ENCODE measurements at regions not wholly inside any gene's neighbourhood (a gene's known extent, or its start where the extent isn't known, plus 50 kb on each side); places are given as distances from the start of the nearest gene placed in this dataset.

DNA sequence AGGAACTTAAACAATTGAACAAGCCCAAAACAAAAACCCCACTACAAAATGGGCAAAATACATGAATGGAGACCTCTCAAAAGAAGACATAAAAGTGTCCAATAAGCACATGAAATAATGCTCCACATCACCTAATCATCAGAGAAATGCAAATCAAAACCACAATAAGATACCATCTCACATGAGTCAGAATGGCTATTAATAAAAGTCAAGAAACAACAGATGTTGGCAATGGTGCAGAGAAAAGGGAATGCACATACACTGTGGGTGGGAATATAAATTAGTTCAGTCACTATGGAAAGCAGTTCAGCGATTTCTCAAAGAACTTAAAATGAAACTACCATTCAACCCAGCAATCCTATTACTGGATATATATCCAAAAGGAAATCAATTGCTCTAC, 337.4 kb upstream of the GRIA1 start:
- DNase-seq (ENCODE audit: low read depth): no peak
- Histone ChIP-seq H3K36me3 (ENCODE audit: control insufficient read depth, insufficient read depth, low read length) (no peaks in the 10 kb centered on the region), H3K4me3 (ENCODE audit: low read depth, low read length) (no peak overlapping the region), H3K27me3 (ENCODE audit: control insufficient read depth, insufficient read depth, low read length) (no peaks in the 10 kb centered on the region)
- TF ChIP-seq, protein P1, sequence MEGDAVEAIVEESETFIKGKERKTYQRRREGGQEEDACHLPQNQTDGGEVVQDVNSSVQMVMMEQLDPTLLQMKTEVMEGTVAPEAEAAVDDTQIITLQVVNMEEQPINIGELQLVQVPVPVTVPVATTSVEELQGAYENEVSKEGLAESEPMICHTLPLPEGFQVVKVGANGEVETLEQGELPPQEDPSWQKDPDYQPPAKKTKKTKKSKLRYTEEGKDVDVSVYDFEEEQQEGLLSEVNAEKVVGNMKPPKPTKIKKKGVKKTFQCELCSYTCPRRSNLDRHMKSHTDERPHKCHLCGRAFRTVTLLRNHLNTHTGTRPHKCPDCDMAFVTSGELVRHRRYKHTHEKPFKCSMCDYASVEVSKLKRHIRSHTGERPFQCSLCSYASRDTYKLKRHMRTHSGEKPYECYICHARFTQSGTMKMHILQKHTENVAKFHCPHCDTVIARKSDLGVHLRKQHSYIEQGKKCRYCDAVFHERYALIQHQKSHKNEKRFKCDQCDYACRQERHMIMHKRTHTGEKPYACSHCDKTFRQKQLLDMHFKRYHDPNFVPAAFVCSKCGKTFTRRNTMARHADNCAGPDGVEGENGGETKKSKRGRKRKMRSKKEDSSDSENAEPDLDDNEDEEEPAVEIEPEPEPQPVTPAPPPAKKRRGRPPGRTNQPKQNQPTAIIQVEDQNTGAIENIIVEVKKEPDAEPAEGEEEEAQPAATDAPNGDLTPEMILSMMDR (IDR thresholded peaks at IDR 0.05; ENCODE audit: insufficient read depth, low read length, poor library complexity, severe bottlenecking): no peak

GRCh38 chr5:153157156-153157555, 333.3 kb upstream of the GRIA1 start:
- Histone ChIP-seq H3K4me3 (ENCODE audit: low read depth, low read length) (no peak overlapping the region), H3K27me3 (ENCODE audit: control insufficient read depth, insufficient read depth, low read length) (no peaks in the 10 kb centered on the region), H3K36me3 (ENCODE audit: control insufficient read depth, insufficient read depth, low read length) (no peaks in the 10 kb centered on the region)
- DNase-seq (ENCODE audit: low read depth): no peak
- TF ChIP-seq, protein P1 (IDR thresholded peaks at IDR 0.05; ENCODE audit: insufficient read depth, low read length, poor library complexity, severe bottlenecking): no peak

- no peak for DNase-seq (ENCODE audit: low read depth)
- Histone ChIP-seq H3K4me3 (ENCODE audit: low read depth, low read length) (no peak overlapping the region), H3K27me3 (ENCODE audit: control insufficient read depth, insufficient read depth, low read length) (no peaks in the 10 kb centered on the region), H3K36me3 (ENCODE audit: control insufficient read depth, insufficient read depth, low read length) (no peaks in the 10 kb centered on the region)
- TF ChIP-seq, protein P1 (IDR thresholded peaks at IDR 0.05; ENCODE audit: insufficient read depth, low read length, poor library complexity, severe bottlenecking): no peak
Measured at GRCh38 chr5:153158608-153159007, 331.9 kb upstream of the GRIA1 start.

- Histone ChIP-seq H3K4me3 (ENCODE audit: low read depth, low read length) (no peak overlapping the region), H3K36me3 (ENCODE audit: control insufficient read depth, insufficient read depth, low read length) (no peaks in the 10 kb centered on the region), H3K27me3 (ENCODE audit: control insufficient read depth, insufficient read depth, low read length) (no peaks in the 10 kb centered on the region)
- TF ChIP-seq, protein P1 (IDR thresholded peaks at IDR 0.05; ENCODE audit: insufficient read depth, low read length, poor library complexity, severe bottlenecking): no peak
- no peak for DNase-seq (ENCODE audit: low read depth)
Measured at GRCh38 chr5:153159616-153160015, 330.9 kb upstream of the GRIA1 start.

DNA sequence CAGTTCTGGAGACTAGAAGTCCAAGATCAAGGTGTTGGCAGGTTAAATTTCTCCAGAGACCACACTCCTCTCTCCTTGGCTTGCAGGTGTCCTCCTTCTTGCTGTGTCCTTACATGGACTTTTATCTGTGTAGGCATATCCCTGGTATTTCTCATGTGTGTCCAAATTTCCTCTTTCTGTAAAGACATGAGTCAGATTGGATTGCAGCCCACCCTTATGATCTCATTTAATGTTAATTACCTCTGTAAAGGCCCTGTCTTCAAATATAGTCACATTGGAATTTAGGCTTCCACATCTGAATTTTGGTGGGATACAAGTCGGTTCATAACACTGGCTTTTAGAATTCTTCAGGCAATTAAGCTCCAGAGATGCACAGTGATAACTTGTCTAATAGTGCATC, 322.2 kb upstream of the GRIA1 start:
- no peaks in the 10 kb centered on the region for H3K36me3 ChIP-seq (ENCODE audit: control insufficient read depth, insufficient read depth, low read length)
- no peaks in the 10 kb centered on the region for H3K27me3 ChIP-seq (ENCODE audit: control insufficient read depth, insufficient read depth, low read length)
- H3K4me3 ChIP-seq (ENCODE audit: low read depth, low read length): no peak overlapping the region
- DNase-seq (ENCODE audit: low read depth): no peak
- TF ChIP-seq, protein P1 (IDR thresholded peaks at IDR 0.05; ENCODE audit: insufficient read depth, low read length, poor library complexity, severe bottlenecking): no peak

- TF ChIP-seq, protein P1 (IDR thresholded peaks at IDR 0.05; ENCODE audit: insufficient read depth, low read length, poor library complexity, severe bottlenecking): no peak
- no peaks in the 10 kb centered on the region for H3K27me3 ChIP-seq (ENCODE audit: control insufficient read depth, insufficient read depth, low read length)
- H3K36me3 ChIP-seq (ENCODE audit: control insufficient read depth, insufficient read depth, low read length): no peaks in the 10 kb centered on the region
Measured at GRCh38 chr5:153187503-153187902, 303.0 kb upstream of the GRIA1 start.

More at GRCh38 chr5:153187503-153187902, 303.0 kb upstream of the GRIA1 start:
- H3K4me3 ChIP-seq (ENCODE audit: low read depth, low read length): no peak overlapping the region
- no peak for DNase-seq (ENCODE audit: low read depth)

Data from kidney epithelial cell (primary cell).